Fibroblast of gingiva (primary cell): ENCODE measurements at regions not wholly inside any gene's neighbourhood (a gene's known extent, or its start where the extent isn't known, plus 50 kb on each side); places are given as distances from the start of the nearest gene placed in this dataset.
"Not testable (repeated sequence)": the region's sequence is repeated elsewhere in the genome, so short reads cannot be mapped to it uniquely, and the experiment has no call there.

ENCODE experiments used
- DNase-seq: peaks from one replicate; pipeline ENCODE4 v3.0.0-alpha.2; 2011; ENCODE audit warnings: low read depth

DNA sequence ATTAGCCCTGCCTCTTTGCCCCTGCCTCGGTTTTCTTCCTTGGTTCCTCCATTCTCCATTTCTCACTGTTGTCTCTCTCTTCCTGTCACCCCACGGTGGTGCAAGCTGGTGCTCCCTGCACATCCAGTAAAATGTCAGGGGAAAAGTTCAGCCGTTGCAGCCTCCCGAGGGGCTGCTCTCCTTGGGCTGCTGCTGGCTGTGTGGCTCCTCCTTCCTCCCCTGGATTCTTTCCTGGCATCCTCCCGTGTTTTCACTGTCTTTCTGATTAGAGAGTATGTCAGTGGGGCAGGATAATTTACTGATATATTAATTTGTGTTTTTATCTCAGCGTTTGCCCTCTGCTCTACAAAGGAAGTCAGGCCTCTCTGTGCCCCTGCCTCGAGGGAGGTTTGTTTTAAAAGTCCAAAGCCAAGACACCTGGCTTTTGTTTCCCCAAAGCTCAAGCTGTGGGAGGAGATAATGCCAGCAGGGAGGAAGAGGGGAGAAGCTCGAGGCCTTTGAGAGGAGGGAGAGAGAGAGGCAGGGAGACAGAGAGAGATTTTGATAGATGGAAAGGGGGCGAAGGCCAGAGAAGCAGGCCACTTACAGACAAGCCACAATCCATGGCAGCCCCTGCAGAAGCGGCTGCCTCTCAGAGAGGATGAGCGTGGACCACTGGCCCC lies 150.3 kb upstream of the NR2F2 start:
- no peak for DNase-seq

DNA sequence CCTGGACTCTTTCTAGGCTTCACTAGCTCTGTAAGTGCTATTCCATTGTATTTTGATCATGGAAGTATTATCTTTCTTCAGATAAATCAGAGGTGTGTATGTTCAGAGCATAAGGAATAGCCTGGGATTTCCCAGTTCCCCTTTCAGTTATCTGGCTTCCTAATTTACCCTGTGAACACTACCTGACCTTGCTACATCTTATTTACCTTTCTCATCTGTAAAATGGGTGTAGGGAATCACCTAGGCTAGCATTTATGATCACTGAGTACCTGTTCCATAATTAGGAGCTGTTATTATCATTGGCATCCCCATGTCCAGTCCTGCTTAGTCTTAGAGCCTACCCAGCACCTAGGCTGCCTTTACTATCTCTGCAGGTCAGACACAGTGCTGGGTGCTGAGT lies 149.3 kb upstream of the NR2F2 start:
- no peak for DNase-seq

DNA sequence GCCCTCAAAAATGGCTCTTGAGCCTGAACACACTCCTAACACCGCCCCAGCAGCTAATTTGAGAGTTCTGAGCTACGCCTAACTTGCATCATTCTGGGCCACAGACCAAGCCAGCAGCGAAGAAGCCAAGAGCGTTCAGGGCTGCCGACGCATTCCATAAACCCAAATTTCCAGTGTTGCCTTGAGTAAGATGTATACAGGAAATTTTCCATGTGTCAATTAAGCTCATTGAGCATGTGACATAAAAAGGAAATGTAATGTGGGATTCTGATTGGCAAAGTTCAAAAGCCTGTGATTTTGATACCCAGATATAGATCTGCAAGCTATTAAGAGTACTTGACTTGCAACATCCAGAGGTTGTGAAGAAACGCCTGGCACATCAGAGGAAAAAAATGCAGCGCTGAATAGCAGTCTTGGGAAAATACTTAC lies 148.6 kb upstream of the NR2F2 start:
- DNase-seq = peak; percentile 99

DNA sequence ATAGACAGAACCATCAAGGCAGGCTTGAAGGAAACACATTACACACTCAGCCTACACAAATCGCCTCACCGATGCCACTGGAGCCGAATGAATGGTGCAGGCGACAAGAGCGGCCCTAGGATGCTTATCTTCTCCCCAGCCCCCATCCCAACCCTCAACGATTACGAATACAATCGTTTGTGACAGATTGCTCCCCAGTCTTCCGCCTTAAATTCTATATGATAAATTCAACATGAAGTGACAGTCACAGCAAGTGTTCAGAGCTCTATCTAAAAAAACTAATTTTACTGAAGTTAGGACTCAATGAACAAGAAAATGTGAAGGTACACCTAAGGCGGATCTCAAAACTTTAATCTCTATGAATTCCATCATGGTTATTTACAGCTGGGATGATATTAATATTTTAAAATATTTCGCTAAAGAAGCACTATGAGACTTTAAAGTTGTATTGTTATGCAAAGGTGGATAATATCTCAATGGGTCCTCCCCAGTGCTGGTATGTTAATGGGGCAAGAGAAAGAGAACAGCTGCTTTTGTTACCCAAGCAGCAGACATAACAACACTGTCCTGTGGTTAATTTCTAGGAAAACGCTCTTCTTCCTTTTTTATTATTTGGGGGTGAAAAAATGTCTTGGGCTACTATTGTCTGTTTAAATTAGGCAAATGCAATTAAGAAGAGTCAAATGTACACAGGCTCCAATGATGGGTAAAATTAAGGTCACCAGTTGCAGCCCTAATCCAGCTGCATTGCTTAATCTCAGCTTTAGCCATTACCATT lies 147.6 kb upstream of the NR2F2 start:
- DNase-seq = no peak

DNA sequence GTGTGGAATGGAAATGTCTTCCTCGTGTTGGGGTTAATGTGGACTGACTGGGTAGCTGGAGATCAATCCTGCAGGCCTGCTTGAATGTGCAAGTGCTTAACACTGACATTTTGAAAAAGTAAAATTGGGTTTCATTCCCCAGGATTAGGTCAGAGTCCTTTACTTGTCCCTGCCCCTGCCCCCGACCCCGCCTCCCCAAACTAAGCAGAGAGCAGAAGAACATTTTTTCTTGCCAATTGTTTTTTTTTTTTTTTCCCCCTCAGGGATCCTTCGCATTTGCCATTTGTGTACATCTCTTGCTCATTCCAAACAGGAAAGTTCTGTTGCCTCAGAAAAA lies 147.0 kb upstream of the NR2F2 start:
- DNase-seq = no peak

DNA sequence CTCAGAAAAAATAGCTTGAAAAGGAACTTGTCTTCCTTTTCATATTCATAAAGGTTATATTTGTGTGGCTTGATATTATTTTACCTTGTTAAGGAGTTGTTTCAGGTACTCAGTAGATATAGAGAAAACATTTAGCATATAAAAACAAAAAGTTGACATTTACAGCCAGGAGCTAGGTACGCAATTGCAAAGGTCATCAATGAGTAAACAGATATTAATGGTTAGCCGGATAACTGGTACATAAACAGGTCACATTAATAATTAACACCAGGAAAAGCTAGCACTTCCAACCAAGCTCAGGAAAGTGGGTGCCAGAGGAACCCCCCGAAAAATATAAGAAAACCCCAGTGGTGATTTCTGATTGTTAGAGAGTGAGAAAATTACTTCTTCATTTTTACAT lies 146.6 kb upstream of the NR2F2 start:
- no peak for DNase-seq

DNA sequence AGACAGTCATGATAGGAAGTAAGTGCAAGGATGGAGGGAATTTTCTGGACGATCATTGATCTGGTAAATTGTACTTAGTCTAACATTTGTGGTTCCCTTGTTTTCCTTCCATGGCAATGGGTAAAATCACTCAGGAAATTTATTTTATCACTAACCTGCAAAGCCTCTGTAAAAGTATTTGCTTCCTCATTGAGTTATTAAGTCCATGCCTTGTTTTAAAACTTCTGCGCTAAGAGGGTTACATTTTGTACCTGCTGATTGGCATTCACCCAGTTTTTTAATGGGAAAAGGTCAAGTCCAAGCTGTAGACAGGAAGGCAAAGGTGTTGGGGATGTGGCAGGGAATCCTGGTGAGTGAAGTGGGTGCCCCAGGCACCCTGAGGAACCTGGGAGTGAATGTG lies 146.2 kb upstream of the NR2F2 start:
- no peak for DNase-seq

DNA sequence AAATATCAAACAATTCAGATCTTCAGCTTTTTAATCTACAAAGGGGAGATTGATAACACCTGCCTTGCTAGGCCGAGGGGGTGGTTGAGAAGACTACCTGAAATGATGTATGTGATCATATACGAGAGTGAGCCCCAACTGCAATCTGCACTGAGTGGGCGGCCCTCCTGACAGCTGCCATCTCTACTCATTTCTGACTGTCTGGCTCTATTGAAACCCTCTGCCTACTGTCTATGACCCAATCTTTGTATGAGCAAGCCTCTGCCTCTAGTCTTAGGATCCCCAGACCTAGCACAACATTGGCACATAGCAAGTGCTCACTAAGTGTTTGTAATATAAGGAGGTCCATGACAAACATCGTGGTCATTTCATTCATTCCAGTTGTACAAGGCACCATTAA lies 144.4 kb upstream of the NR2F2 start:
- DNase-seq = no peak

DNA sequence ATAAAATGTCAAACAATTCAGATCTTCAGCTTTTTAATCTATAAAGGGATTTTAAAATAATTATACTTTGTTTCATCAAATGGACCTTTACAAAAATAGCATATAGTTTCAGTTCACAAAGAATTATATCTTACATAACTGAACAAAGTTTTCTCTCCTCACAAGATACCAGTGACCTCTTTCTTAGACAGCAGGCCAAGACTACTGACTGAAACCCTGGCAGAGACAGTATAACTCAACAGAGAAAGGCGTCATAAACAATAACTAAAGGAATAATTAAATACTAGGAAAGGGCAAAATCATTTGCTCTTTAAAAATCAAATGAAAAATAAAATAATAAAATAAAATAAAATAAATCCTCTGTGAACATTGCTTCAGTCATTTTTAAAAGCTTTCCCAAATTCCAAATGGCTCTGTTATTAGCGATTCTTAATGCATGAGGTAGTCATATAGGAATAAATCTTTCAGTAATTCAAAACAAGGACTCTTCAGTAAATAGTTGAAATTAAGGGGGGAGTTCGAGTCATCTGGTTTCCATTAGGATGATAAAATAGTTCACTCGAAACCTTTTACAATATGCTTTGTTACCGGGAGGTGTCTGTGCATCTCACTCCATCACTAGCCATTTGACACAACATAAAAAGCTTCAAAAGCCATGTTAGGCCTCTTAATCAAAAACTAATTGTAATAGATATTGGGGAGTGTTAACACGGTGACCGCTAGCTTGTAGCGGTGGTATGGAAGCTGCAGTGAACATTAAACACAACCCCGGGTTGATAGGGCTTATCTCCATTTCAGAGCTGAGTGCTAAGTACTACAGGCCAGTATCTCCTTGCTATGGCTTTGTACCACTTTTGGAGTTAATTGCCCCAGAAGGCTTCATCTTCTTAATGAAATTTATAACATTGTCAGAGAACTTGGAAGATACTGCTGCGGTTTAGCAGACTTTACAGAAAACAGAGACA lies 142.9 kb upstream of the NR2F2 start:
- no peak for DNase-seq

DNA sequence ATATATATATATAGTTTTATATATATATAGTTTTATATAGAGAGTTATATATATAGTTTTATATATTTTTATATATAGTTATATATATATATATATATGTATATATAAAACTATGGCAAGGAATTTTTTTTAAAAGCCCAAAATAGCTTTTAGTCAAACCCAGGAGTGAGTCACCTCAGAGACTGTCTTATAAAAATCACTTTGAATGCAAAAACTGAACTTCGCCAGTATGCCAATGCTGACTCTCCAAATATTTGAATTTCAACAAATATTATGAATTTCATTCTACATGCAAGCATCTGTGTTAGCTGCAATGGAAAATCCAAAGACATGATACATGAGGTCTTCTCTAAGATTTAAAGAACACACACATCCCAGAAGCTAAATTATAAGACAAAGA lies 132.8 kb upstream of the NR2F2 start:
- no peak for DNase-seq

DNA sequence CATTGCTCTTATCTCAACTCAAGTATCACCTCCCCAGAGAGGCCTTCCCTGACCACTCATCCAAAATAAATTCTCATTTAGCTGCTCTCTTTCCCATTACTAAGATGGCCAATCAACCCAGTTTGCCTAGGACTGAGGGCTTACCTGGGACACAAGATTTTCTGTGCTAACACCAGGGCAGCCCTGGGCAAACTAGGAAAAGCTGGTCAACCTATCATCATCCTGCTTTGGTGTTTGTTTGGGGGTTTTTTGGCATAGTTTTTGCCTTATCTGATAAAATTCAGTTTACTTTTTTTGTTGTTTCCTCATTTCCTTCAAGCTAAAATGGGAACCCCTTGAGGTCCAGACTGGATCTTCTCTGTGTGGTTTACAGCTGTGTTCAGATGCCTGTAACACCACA lies 131.4 kb upstream of the NR2F2 start:
- no peak for DNase-seq

DNA sequence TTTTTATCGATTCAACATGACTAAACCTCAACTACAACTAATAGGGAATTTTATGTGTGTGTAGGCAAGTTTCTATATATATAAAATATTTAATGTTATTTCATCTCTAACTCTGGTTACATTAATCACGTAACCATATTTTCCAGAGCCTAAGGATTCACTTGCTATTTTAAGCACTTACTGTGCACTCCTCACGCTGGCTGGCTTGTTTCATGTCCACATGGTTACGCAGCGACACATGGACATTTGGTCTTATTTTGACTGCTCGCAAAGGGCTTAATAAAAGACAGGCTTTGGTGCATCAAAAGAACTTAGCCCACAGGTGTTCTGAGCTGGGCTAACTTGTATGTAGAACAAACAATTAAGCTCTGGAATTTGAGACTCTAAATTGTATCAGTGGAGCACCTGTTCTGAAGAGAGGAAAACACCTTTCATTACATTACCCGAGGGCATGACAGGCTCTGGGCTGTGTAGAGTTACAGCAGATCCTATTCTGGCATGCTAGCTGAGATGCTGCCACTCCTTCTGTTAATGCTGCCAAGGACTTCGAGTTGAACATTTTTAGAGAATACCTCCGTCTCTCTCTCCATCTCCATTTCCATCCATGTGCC lies 130.0 kb upstream of the NR2F2 start:
- DNase-seq = no peak

DNA sequence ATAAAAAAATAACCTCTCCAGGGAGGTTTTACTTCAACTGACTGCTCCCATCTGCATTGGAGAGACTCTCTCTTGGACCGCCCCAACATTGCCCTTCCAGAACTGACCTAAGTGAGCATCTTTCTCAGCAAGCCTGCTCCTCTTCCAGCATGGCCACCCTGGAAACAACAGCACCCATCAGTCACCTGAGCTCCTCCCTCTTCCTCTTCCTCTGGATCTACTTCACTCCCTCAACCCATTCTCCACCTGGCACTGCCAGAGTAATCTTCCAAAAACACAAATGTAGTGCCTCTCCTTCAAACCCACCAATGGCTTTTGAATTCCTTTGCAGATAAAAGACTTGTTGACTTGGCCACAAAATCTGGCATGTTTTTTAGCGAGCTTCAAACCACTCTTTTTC lies 128.8 kb upstream of the NR2F2 start:
- no peak for DNase-seq

DNA sequence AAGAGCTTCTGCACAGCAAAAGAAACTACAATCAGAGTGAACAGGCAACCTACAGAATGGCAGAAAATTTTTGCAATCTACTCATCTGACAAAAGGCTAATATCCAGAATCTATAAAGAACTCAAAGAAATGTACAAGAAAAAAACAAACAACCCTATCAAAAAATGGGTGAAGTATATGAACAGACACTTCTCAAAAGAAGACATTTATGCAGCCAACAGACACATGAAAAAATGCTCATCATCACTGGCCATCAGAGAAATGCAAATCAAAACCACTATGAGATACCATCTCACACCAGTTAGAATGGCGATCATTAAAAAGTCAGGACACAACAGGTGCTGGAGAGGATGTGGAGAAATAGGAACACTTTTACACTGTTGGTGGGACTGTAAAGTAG lies 124.9 kb upstream of the NR2F2 start:
- DNase-seq = not testable (repeated sequence)

DNA sequence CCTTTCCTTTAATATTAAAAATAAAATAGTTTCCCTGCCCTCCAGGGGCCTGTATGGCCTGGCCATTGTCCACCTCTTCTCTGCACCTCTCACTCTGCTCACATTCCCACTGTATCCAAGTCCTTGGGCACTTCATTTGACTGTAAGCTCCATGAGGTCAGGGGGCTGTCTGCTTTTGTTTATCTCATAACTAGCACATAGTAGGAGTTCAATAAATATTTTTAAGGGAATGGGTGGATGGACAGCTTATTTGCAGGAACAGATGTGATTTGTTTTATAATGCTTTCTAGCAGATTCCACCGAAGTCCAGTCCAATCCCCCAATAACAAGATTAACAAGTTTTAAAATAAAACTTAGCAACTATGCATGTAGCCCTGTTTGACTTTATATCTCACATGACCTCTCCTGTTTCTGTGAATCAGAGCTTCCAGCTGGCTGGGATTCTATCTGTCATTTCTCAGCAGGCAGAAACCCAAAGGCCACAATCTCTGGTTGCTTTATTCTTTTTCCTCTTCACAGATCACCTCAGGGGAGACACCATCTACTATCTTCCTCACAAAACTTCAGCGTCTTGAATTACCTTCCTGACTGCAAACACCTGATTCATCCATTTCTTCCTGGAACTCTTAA lies 123.0 kb upstream of the NR2F2 start:
- DNase-seq = no peak

DNA sequence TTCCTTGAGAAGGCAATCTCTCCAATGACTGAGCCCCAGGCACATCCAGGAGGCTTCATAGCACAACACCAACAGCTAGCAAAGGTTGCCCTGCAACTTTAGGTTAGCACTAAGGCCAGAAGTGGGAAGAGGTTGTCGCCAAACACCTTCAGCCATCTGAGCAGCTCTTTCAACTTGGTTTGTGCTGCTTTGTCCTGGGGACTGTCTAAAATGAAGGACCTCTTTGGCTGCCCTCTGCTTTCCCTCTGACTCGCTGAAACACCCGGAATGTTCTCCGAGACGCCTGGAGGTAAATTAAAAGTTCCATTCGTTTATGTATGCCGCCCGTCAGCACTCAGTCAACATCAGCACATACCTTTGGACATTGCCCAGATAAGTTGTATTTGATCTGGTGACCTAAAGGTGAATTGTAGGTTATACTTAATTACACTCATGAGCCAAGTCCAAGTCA lies 121.2 kb upstream of the NR2F2 start:
- DNase-seq = no peak

DNA sequence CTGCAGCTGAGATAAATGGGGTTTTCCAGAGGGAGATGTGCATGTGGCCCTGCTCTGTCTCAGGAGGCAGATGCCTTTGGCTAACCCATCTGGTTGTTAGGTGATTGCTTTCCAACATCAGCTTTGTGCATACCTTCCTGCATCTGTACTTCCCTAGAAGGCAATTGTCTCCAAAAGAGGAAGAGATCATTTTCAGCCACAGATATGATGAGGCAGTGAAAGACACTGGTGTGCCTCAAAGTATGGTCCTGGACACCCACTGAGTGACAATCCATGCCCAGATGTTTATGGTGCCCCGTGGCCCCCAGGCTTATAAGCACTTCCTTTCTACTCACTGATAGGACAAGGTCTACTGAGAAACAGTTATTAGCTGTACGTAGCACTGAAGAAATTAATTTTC lies 117.5 kb upstream of the NR2F2 start:
- no peak for DNase-seq

DNA sequence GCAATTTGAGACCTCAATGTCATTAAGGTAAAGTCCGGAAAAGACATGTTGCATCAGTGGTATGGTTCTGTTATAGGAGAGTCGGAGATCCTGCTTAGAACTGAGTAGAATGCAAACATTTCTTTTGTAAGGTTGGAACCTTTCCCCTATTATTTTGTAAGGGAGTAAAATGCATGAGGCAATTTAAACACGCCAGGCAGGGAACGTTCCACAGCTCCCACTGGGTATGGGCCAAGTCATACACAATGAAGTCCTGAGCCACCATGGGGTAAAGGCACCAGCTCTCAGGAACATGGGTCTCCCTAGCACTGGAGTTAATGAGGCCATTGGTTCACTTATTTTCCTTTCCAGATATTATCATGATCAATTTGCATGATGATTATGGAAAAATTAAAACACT lies 116.6 kb upstream of the NR2F2 start:
- DNase-seq = no peak

DNA sequence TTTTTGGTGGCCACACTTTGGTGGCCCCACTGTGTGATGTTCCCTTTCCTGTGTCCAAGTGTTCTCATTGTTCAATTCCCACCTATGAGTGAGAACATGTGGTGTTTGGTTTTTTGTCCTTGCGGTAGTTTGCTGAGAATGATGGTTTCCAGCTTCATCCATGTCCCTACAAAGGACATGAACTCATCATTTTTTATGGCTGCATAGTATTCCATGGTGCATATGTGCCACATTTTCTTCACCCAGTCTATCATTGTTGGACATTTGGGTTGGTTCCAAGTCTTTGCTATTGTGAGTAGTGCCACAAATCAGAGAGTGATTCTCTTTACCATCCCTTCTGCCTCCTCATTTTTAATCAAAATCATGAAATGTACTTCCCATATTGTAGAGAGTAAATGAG lies 114.0 kb upstream of the NR2F2 start:
- DNase-seq = not testable (repeated sequence)

DNA sequence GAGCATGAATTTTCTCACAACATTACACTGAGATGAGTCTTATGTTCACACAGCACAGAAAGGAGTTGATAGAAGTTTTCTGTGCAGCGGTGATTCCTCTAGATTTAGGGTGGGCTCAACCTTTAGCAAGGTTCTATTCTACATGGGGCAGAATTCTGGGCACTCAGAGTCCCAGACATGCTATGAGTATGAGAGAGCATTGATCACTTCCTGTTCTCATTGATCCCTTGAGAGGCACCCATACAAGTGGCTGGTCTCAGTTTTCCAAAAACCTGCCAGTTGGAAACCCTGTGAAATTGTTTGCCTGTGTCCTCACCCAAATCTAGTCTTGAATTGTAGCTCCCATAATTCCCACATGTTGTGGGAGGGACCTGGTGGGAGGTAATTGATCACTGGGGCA lies 112.5 kb upstream of the NR2F2 start:
- no peak for DNase-seq

DNA sequence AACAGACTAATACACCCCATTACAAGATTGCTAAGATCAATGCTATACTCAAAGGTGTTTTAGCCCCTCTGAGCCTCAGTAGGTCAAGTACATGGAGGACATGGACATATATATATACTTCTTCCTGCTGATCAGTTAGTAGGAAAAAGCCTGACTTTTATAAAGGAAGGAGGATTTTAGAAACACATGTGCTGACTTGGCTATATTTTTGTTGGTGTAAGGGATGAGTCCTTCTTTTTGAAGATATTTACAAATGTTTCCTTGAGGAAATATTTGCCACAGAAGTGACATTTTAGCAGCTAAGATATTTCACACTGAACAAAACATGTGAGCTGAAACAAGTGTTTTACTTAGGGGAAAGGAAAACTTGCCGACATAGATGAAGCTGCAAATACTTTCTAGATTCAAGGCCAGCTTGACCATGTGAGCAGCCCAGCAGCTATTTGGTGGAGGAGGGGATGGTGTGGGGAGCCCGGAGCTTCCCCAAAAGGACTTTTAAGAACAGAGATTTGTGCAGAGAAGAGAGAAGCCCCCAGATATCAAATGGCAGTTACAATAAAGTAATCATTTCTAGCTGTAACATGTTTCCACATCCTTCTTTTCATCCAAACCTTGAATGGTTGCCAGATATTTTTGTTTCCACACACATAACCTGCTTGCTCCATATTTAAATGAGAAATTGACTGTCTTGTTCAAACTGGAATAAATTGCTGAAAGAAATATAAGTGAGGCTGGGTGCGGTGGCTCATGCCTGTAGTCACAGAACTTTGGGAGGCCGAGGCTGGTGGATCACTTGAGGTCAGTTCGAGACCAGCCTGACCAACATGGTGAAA lies 111.7 kb upstream of the NR2F2 start:
- DNase-seq = no peak
